ENCODE measurements at regions not wholly inside any gene's neighbourhood (a gene's known extent, or its start where the extent isn't known, plus 50 kb on each side); places are given as distances from the start of the nearest gene placed in this dataset.

DNA sequence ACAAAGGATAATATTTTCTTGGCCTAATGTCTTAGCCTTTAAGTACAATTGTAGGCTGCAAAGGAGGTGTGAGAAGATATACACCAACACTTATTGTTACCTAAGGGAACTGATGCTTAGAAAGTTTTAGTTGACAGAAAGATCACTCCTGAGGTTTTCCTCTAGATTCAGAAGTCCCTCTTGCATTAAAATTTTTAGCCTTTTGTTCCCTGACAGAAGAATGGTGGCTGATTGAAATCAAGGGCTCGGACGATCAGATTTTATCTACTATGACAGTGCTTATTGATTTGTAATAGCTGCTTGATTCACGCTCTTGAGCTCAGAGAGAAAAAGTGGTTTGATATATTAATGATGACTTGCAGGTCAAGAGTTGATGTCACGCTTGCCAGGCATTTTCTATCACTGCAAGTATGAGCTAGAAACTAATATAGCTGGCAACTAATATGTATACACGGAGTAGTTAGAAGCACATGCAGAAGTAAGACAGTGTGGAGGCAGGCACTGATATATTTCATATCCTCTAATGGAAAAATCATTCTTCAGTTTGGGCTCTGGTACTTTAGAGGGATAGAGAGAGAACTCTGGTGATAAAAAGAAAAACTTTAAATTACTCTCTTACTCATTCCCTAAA is 246.6 kb upstream of the ID4 start:
- Histone ChIP-seq H3K4me2 (ENCODE audit: low read length) (no peak overlapping the region), H3K4me3 (ENCODE audit: low read depth, low read length, poor library complexity, severe bottlenecking) (no peak overlapping the region), H3K36me3 (ENCODE audit: insufficient read depth, low read length) (no peaks in the 10 kb centered on the region), H3K9ac (ENCODE audit: low read length) (no peak overlapping the region), H3K4me1 (ENCODE audit: insufficient read depth, low read length, severe bottlenecking) (peaks cover 52% of the 10 kb centered on the region), H3K9me2 (ENCODE audit: low read depth, low read length) (no peaks in the 10 kb centered on the region), H3K9me3 (ENCODE audit: low read length) (no peaks in the 10 kb centered on the region), H3K27ac (ENCODE audit: low read depth, low read length, poor library complexity, severe bottlenecking) (peak overlapping the region; percentile 94), H2AFZ (ENCODE audit: low read length) (no peak overlapping the region), H3K27me3 (ENCODE audit: insufficient read depth, low read length) (no peaks in the 10 kb centered on the region), H3F3A (ENCODE audit: insufficient read depth, low read length) (no peaks in the 10 kb centered on the region), H3K79me2 (ENCODE audit: insufficient read depth, low read length) (no peaks in the 10 kb centered on the region), H4K20me1 (ENCODE audit: insufficient read depth, low read length) (no peaks in the 10 kb centered on the region)
- TF ChIP-seq, protein P1, sequence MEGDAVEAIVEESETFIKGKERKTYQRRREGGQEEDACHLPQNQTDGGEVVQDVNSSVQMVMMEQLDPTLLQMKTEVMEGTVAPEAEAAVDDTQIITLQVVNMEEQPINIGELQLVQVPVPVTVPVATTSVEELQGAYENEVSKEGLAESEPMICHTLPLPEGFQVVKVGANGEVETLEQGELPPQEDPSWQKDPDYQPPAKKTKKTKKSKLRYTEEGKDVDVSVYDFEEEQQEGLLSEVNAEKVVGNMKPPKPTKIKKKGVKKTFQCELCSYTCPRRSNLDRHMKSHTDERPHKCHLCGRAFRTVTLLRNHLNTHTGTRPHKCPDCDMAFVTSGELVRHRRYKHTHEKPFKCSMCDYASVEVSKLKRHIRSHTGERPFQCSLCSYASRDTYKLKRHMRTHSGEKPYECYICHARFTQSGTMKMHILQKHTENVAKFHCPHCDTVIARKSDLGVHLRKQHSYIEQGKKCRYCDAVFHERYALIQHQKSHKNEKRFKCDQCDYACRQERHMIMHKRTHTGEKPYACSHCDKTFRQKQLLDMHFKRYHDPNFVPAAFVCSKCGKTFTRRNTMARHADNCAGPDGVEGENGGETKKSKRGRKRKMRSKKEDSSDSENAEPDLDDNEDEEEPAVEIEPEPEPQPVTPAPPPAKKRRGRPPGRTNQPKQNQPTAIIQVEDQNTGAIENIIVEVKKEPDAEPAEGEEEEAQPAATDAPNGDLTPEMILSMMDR (IDR thresholded peaks at IDR 0.05; ENCODE audit: low read length) = no peak
- no peak for TF ChIP-seq EZH2 (IDR thresholded peaks at IDR 0.05; ENCODE audit: borderline replicate concordance, low read length)

DNA sequence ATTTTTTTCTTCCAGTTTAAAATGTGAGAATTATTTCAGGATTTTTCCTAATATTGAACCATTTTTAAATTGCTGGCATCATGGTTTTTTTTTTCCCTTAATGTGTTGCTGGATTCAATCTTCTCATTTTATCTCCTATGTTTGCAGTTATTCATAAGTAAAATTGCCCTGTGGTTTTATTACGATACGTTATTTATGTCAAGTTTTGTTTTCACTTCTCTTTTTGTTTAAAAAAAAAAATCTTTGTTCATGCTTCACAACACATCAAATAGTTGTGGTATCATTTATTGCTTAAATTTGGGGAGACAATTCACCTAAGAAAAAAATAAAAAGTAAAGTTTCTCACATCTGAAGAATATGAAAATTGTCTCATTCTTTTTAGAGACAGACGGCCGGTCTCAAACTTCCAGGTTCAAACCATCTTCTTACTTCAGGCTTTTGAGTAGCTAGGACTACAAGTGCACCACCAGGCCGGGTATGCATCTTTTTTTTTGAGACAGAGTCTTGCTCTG is 239.3 kb upstream of the ID4 start:
- Histone ChIP-seq H4K20me1 (ENCODE audit: insufficient read depth, low read length) (no peaks in the 10 kb centered on the region), H3K4me2 (ENCODE audit: low read length) (peak overlapping the region; percentile 41), H3K9me2 (ENCODE audit: low read depth, low read length) (no peaks in the 10 kb centered on the region), H3F3A (ENCODE audit: insufficient read depth, low read length) (no peaks in the 10 kb centered on the region), H3K4me1 (ENCODE audit: insufficient read depth, low read length, severe bottlenecking) (peaks cover 29% of the 10 kb centered on the region), H2AFZ (ENCODE audit: low read length) (no peak overlapping the region), H3K9me3 (ENCODE audit: low read length) (no peaks in the 10 kb centered on the region), H3K27ac (ENCODE audit: low read depth, low read length, poor library complexity, severe bottlenecking) (peak overlapping the region; percentile 80), H3K79me2 (ENCODE audit: insufficient read depth, low read length) (no peaks in the 10 kb centered on the region), H3K36me3 (ENCODE audit: insufficient read depth, low read length) (no peaks in the 10 kb centered on the region), H3K9ac (ENCODE audit: low read length) (no peak overlapping the region), H3K27me3 (ENCODE audit: insufficient read depth, low read length) (no peaks in the 10 kb centered on the region), H3K4me3 (ENCODE audit: low read depth, low read length, poor library complexity, severe bottlenecking) (no peak overlapping the region)
- no peak for TF ChIP-seq EZH2 (IDR thresholded peaks at IDR 0.05; ENCODE audit: borderline replicate concordance, low read length)
- TF ChIP-seq, protein P1 (IDR thresholded peaks at IDR 0.05; ENCODE audit: low read length) = no peak

DNA sequence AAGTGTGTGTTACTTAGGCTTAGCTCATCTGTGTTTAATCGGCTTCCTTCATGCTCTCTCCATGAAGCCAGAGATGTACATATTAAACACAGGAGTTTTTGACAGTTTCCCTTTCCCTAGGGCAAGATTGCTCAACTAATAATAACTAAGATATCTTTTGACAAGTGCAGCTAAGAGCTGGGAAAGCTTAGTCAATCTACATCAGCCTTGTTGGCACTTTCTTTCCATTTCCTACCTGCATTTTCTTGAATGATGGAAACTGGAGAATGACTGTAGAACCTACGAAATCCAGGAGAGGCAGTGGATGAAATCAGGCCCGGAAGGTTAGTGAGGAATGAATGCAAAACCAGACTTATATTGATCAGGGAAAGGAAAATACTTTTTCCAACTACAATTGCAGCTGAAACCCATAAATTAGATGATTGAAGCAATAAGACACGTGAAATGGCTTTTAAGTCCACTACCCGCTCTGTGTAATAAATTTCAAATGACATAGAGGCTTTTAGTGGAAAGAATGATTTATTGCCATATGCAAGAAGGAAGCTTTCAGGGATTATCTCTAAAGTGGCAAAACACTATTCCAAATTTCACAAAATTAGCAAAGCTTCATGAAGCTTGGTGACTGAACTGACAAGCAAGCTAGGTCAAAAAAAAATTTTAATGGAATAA is 237.2 kb upstream of the ID4 start:
- H3K9me2 ChIP-seq (ENCODE audit: low read depth, low read length) = no peaks in the 10 kb centered on the region
- H3K4me1 ChIP-seq (ENCODE audit: insufficient read depth, low read length, severe bottlenecking) = peaks cover 29% of the 10 kb centered on the region
- H3K9ac ChIP-seq (ENCODE audit: low read length) = no peak overlapping the region
- TF ChIP-seq, protein P1 (IDR thresholded peaks at IDR 0.05; ENCODE audit: low read length) = no peak
- TF ChIP-seq EZH2 (IDR thresholded peaks at IDR 0.05; ENCODE audit: borderline replicate concordance, low read length) = no peak
- no peak overlapping the region for H2AFZ ChIP-seq (ENCODE audit: low read length)
- H3K36me3 ChIP-seq (ENCODE audit: insufficient read depth, low read length) = no peaks in the 10 kb centered on the region
- no peak overlapping the region for H3K27ac ChIP-seq (ENCODE audit: low read depth, low read length, poor library complexity, severe bottlenecking)
- no peaks in the 10 kb centered on the region for H3K27me3 ChIP-seq (ENCODE audit: insufficient read depth, low read length)
- H3K9me3 ChIP-seq (ENCODE audit: low read length) = no peaks in the 10 kb centered on the region
- H3K79me2 ChIP-seq (ENCODE audit: insufficient read depth, low read length) = no peaks in the 10 kb centered on the region
- no peaks in the 10 kb centered on the region for H3F3A ChIP-seq (ENCODE audit: insufficient read depth, low read length)
- no peak overlapping the region for H3K4me2 ChIP-seq (ENCODE audit: low read length)
- no peaks in the 10 kb centered on the region for H4K20me1 ChIP-seq (ENCODE audit: insufficient read depth, low read length)
- no peak overlapping the region for H3K4me3 ChIP-seq (ENCODE audit: low read depth, low read length, poor library complexity, severe bottlenecking)

Measured in OCI-LY1 (cell line).